Effector memory CD8-positive, alpha-beta T cell (primary cell): ENCODE measurements at regions not wholly inside any gene's neighbourhood (a gene's known extent, or its start where the extent isn't known, plus 50 kb on each side); places are given as distances from the start of the nearest gene placed in this dataset.

Experiments used
- ATAC-seq: fragments of 150-1000 bp; cut with Tn5 transposase; replicated peaks from 2 replicates; pipeline ENCODE4 v1.10.0; 2021; ENCODE audit warnings: mild to moderate bottlenecking, moderate library complexity
- DNase-seq, 3 experiments: peaks; one replicate each; pipeline ENCODE4 v3.0.0; 2021
- H3K27ac Mint-ChIP-seq, 2 donors: one replicate each; pipeline ENCODE4 v1.8.0; 2022; ENCODE audit warnings: mild to moderate bottlenecking in 2 of 2, mixed read lengths in 2 of 2, moderate library complexity in 2 of 2
- H3K27me3 Mint-ChIP-seq, 2 donors: one replicate each; pipeline ENCODE4 v1.8.0; 2022; ENCODE audit warnings: mixed read lengths in 2 of 2
- H3K36me3 Mint-ChIP-seq: one replicate; pipeline ENCODE4 v1.8.0; 2022; ENCODE audit warnings: mild to moderate bottlenecking, moderate library complexity, mixed read lengths; ENCODE audit not compliant: insufficient read depth
- H3K4me1 Mint-ChIP-seq, 2 donors: one replicate each; pipeline ENCODE4 v1.8.0; 2022; ENCODE audit warnings: low read depth in 2 of 2, mixed read lengths in 2 of 2
- H3K4me3 Mint-ChIP-seq, 2 donors: one replicate each; pipeline ENCODE4 v1.8.0; 2022; ENCODE audit warnings: mild to moderate bottlenecking in 2 of 2, mixed read lengths in 2 of 2, moderate library complexity in 2 of 2
- H3K9me3 Mint-ChIP-seq, 2 donors: one replicate each; pipeline ENCODE4 v1.8.0; 2022; ENCODE audit warnings: mixed read lengths in 2 of 2

DNA sequence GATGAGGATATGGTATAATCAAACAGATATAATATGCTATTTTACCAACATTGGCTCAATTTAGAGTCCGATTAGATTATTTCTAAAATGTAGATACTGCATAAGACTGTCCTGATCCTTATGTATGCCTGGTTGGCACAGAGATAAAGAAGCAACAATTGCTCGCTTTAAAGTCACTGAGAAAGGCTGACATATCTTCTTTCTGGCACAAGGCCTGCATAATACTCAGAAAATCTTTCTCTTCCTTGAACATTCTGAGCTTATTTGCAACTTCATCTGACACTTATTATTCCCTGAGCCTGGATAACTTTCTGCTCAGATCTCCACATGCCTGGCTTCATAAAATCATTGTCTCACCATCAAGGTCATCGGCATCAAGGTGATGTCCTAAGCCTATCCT is 219.3 kb upstream of the CDH9 start:
- Mint-ChIP-seq H3K4me1 (no peaks in the 10 kb centered on the region), H3K27me3 (no peaks in the 10 kb centered on the region), H3K9me3 (peaks cover 5 to 7% of the 10 kb centered on the region in 2 donors), H3K27ac (no peak overlapping the region), H3K4me3 (no peak overlapping the region), H3K36me3 (no peaks in the 10 kb centered on the region)
- DNase-seq = no peak
- no peak for ATAC-seq

DNA sequence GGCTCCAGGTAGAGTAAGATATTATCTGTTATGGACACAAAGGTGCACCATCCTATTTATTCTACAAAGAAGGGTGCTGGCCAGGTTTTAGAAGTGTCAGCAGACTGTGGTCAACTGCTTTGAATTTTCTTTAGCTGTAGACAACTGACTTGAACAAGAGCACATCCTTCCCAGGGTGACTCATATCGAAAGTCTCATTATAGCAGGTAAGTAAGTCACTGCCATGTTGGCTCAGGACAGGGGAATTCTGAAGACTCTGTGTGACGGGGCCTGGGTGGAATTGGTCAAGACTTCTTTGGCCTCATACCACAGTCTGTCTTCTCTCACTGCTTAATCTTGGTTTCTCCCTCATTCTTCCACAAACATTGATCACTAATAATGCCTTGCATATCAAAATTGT is 214.5 kb upstream of the CDH9 start:
- H3K4me1 Mint-ChIP-seq = no peaks in the 10 kb centered on the region
- no peak overlapping the region for H3K27ac Mint-ChIP-seq
- ATAC-seq (no peak), DNase-seq (no peak)
- no peaks in the 10 kb centered on the region for H3K36me3 Mint-ChIP-seq
- H3K4me3 Mint-ChIP-seq = no peak overlapping the region
- peaks cover 2% of the 10 kb centered on the region in 2 donors for H3K9me3 Mint-ChIP-seq
- no peaks in the 10 kb centered on the region for H3K27me3 Mint-ChIP-seq

DNA sequence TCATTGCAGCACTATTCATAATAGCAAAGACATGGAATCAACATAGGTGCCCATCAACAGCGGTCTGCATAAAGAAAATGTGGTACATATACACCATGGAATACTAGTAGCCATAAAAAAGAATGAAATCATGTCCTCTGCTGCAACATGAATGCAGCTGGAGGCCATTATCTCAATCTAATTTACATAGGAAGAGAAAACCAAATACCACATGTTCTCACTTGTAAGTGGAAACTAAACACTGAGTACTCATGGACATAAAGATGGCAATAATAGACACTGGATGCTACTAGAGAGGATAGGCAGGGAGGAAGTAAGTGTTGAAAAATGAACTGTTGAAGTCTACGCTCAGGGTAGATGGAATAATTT is 203.9 kb upstream of the CDH9 start:
- Mint-ChIP-seq H3K9me3 (peaks cover 5 to 14% of the 10 kb centered on the region in 2 donors), H3K27ac (no peak overlapping the region)
- no peak for ATAC-seq

DNA sequence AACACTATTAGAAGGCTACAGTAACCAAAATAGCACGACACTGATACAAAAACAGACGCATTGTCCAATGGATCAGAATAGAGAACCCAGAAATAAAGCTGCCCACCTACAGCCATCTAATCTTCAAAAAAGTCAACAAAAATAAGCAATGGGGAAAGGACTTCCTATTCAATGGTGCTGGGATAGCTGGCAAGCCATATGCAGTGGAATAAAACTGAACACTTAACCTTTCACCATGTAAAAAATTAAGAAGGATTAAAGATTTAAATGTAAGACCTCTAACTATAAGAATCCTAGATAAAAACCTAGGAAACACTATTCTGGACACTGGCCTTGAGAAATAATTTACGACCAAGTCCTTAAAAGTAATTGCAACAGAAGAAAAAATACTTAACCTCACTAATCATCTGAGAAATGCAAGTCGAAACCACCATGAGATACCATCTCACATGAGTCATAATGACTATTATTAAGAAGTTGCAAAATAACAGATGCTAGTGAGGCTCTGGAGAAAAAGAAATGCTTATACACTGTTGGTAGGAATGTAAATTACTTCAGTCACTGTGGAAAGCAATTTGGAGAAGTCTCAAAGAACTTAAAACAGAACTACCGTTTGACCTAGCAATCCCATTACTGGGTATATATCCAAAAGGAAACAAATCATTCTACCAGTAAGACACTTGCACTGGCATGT is 203.3 kb upstream of the CDH9 start:
- DNase-seq = no peak

More for the DNA sequence above, 203.9 kb upstream of the CDH9 start:
- H3K36me3 Mint-ChIP-seq = no peaks in the 10 kb centered on the region
- H3K4me3 Mint-ChIP-seq = no peak overlapping the region
- DNase-seq = no peak
- H3K4me1 Mint-ChIP-seq = no peaks in the 10 kb centered on the region
- no peaks in the 10 kb centered on the region for H3K27me3 Mint-ChIP-seq

DNA sequence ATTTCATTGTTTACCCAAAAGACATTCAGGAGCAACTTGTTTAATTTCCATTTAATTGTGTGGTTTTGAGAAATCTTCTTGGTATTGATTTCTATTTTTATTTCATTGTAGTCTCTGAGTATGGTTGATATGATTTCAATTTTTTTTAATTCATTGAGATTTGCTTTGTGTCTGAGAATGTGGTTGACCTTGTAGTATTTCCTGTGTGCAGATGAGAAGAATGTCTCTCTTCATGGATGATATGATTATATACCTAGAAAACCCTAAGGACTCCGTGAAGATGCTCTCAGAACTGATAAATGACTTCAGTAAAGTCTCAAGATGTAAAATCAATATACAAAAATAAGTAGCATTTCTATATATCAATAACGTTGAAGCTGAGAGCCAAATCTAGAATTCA is 202.4 kb upstream of the CDH9 start:
- no peak for DNase-seq
- H3K9me3 Mint-ChIP-seq = peaks cover 5 to 14% of the 10 kb centered on the region in 2 donors
- no peak overlapping the region for H3K27ac Mint-ChIP-seq
- no peaks in the 10 kb centered on the region for H3K27me3 Mint-ChIP-seq
- ATAC-seq = no peak
- H3K4me3 Mint-ChIP-seq = no peak overlapping the region
- no peaks in the 10 kb centered on the region for H3K36me3 Mint-ChIP-seq
- no peaks in the 10 kb centered on the region for H3K4me1 Mint-ChIP-seq

More for the DNA sequence above, 203.3 kb upstream of the CDH9 start:
- no peak overlapping the region for H3K4me3 Mint-ChIP-seq
- no peaks in the 10 kb centered on the region for H3K27me3 Mint-ChIP-seq
- no peak overlapping the region for H3K27ac Mint-ChIP-seq
- H3K36me3 Mint-ChIP-seq = no peaks in the 10 kb centered on the region
- ATAC-seq = no peak
- no peaks in the 10 kb centered on the region for H3K4me1 Mint-ChIP-seq
- H3K9me3 Mint-ChIP-seq = peaks cover 5 to 14% of the 10 kb centered on the region in 2 donors

DNA sequence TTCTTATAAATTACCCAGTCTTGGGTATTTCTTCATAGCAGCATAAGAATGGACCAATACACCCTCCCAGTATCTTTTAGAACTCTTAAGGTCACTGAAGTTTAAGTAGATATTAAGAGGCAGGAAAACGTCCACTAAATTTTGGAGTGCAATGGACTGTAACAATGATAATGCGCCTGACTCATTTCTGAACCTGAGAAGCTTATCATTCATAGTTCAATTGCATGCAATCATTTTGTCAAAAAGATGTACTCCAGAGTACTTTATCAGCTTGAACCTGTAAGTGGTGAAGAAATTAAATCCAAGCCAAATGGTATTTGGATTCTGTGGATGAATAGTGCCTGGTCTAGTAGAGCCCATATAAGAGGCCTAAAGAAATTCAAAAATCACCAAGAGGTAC is 196.5 kb upstream of the CDH9 start:
- Mint-ChIP-seq H3K4me3 (no peak overlapping the region), H3K36me3 (no peaks in the 10 kb centered on the region), H3K27ac (no peak overlapping the region), H3K27me3 (no peaks in the 10 kb centered on the region), H3K4me1 (no peaks in the 10 kb centered on the region), H3K9me3 (peaks cover 0 to 2% of the 10 kb centered on the region in 2 donors)
- ATAC-seq = no peak
- no peak for DNase-seq

DNA sequence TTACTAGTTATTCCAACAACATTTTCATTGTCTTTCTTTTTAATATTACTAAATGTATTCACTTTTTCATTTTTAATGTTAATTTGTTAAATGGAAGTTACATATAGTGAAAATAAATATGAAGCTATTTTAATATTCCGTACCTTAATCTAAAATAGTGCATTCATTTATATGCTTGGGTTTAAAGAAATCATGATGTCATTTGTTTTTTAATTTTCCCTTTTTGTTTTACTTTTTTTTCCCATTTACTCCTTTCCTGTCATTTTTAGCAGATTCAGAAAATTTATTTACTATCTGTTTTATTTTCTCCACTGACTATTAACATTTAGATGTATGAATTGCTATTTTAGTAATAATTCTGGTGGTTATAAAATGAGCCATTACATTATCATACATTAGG is 183.0 kb upstream of the CDH9 start:
- no peak for ATAC-seq
- Mint-ChIP-seq H3K9me3 (peaks cover 5 to 28% of the 10 kb centered on the region in 2 donors), H3K27me3 (no peaks in the 10 kb centered on the region), H3K4me3 (no peak overlapping the region), H3K27ac (no peak overlapping the region), H3K4me1 (no peaks in the 10 kb centered on the region), H3K36me3 (no peaks in the 10 kb centered on the region)
- no peak for DNase-seq

DNA sequence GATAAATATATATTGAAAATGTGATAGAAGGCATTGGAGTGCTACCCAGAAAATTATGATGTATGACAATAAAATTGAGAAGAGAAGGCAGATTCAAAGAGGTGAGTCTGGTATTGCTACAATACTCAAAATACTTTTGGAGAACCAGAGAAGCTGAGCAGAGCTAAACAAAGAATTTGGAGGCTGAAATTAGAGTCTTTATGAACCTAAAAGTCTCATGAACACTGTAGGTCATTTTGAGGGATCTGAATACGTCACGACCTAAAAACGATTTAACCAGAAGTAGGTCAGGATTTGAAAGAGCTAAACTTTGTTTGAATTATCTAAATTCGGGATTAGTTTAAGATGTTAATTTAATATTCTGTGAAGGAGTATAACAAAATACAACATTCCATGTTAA is 182.4 kb upstream of the CDH9 start:
- DNase-seq (no peak), ATAC-seq (no peak)
- Mint-ChIP-seq H3K9me3 (peaks cover 5 to 21% of the 10 kb centered on the region in 2 donors), H3K4me1 (no peaks in the 10 kb centered on the region), H3K27ac (no peak overlapping the region), H3K36me3 (no peaks in the 10 kb centered on the region), H3K4me3 (no peak overlapping the region), H3K27me3 (no peaks in the 10 kb centered on the region)

DNA sequence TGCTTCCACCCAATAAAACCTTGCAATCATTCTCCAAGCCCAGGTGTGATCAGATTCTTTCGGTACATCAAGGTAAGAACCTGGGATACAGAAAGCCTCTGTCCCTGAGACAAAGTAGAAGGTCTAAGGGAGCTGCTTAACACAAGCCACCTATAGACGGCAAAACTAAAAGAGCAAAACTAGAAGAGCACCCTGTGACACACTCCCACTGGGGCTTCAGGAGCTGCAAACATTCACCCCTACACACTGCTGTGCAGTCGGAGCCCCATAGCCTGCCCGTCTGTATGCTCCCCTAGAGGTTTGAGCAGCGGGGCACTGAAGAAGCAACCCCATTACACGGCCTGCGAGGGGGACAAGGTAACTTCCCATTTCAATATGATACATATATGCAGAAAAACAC is 179.6 kb upstream of the CDH9 start:
- H3K4me3 Mint-ChIP-seq = no peak overlapping the region

DNA sequence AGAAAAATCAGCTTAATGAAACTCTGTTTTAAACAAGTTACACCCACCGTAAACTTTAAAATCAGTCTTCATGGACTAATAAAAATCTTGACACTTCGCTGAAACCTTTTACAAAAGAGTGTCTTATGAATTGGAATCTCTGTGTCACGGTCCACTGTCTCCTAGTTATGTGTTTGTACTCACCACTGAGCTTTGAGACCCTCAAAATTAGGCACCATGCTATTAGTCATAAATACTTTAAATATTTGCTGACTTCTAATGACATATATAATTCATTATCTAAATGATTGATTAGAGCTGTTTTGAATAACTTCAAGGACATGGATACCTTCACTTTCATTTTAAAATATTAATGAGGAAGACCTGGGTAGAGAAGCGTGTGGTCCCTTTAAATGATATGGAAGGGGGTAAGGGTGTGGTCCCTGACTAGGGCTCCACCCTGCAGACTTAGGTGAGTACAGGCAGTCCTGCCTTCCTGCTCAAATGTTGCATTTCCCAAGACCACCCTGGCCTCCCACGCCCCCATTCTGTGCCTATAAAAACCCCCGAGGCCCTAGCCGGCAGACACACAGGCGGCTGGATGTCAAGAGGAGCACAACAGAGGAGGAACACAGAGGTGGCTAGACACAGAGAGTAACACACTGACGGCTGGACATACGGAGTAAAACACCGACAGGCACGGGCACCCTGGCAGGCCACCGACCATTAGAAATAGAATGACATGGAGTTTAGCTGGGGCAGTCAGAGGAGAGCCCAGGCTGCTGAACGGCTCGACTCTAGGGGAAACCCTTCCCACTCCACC is 179.0 kb upstream of the CDH9 start:
- no peak overlapping the region for H3K27ac Mint-ChIP-seq
- no peaks in the 10 kb centered on the region for H3K36me3 Mint-ChIP-seq
- no peak overlapping the region for H3K4me3 Mint-ChIP-seq
- peaks cover 3 to 19% of the 10 kb centered on the region in 2 donors for H3K9me3 Mint-ChIP-seq
- ATAC-seq (no peak), DNase-seq (no peak)
- H3K27me3 Mint-ChIP-seq = no peaks in the 10 kb centered on the region
- H3K4me1 Mint-ChIP-seq = no peaks in the 10 kb centered on the region

More for the DNA sequence above, 179.6 kb upstream of the CDH9 start:
- H3K9me3 Mint-ChIP-seq = peaks cover 5 to 19% of the 10 kb centered on the region in 2 donors
- ATAC-seq (no peak), DNase-seq (no peak)
- H3K4me1 Mint-ChIP-seq = no peaks in the 10 kb centered on the region
- no peak overlapping the region for H3K27ac Mint-ChIP-seq
- no peaks in the 10 kb centered on the region for H3K36me3 Mint-ChIP-seq
- no peaks in the 10 kb centered on the region for H3K27me3 Mint-ChIP-seq

DNA sequence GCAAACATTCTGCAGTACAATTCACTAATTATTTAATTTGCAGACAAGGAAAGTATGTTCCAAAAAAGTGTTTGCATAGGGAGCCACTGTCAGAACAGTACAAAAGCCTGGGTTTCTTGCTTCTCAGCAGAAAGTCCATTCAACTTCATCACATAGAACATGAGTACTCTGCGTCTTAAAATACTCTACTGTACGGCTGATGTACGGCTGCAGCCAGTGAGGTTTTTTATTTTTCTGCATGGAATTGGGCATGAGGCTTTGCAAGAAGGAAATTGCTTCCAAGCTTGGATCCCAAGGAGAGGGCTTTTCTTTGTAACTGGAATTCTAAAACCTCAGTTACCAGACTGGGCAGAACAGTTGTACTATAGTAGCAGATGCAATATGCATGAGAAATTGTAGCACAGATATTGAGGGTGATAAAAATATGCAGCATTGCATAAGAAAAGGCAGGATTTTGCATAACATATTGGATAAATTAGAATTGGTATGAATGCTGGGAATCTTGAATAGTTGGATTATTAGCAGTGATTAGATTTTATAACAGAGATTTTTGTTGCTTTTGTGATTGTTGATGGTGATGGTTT is 178.1 kb upstream of the CDH9 start:
- Mint-ChIP-seq H3K27me3 (no peaks in the 10 kb centered on the region), H3K4me3 (no peak overlapping the region), H3K27ac (no peak overlapping the region)

DNA sequence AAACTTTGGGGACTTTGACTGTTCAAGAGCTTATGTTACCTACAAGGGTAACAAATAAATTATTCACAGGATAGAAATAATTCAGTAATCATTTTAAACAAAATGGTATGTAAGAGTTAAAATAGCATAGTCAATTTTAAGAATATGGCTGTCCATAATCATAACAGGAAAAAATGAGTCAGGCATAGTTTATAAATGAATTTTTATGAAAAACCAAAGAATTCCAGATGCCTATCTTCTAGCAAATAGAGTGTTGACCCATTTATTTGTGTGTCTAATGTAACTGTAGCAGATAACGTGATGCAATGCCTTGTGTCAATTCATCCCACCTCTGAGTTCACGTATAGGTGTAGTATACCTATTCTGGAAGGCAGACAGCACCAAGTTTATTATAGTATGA is 169.7 kb upstream of the CDH9 start:
- ATAC-seq (no peak), DNase-seq (no peak)
- no peaks in the 10 kb centered on the region for H3K4me1 Mint-ChIP-seq
- H3K9me3 Mint-ChIP-seq = peaks cover 0 to 6% of the 10 kb centered on the region in 2 donors
- no peak overlapping the region for H3K27ac Mint-ChIP-seq
- H3K4me3 Mint-ChIP-seq = no peak overlapping the region
- H3K27me3 Mint-ChIP-seq = no peaks in the 10 kb centered on the region
- H3K36me3 Mint-ChIP-seq = no peaks in the 10 kb centered on the region

More for the DNA sequence above, 178.1 kb upstream of the CDH9 start:
- ATAC-seq = no peak
- H3K9me3 Mint-ChIP-seq = peaks cover 3 to 19% of the 10 kb centered on the region in 2 donors
- DNase-seq = no peak
- H3K36me3 Mint-ChIP-seq = no peaks in the 10 kb centered on the region
- no peaks in the 10 kb centered on the region for H3K4me1 Mint-ChIP-seq

DNA sequence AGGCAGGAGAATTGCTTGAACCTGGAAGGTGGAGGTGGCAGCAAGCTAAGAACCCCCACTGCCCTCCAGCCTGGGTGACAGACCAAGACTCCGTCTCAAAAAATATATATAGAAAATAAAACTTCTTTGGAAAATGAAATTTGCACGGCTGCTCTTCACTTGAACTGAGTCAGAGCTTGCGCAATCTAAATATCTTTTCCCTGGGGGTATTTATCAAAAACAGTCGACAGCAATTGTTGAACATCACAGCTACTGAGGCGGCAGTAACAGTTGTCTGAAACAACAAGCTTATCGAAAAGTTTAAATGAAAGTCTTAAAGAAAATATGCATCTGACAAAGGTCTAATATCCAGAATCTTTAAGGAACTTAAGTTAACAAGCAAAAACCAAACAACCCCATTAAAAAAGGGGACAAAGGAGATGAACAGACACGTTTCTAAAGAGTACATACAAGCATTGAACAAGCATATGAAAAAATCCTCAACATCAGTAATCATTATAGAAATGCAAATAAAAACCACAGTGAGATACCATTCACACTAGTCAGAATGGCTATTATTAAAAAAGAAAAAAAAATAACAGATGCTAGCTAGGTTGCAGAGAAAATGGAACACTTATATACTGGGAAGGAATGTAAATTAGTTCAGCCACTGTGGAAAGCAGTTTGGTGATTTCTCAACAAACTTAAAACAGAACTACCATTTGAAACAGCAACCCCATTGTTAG is 153.6 kb upstream of the CDH9 start:
- ATAC-seq = no peak
- peaks cover 4 to 7% of the 10 kb centered on the region in 2 donors for H3K9me3 Mint-ChIP-seq
- no peaks in the 10 kb centered on the region for H3K27me3 Mint-ChIP-seq
- no peak overlapping the region for H3K27ac Mint-ChIP-seq
- no peak overlapping the region for H3K4me3 Mint-ChIP-seq
- H3K36me3 Mint-ChIP-seq = no peaks in the 10 kb centered on the region
- DNase-seq = no peak
- no peaks in the 10 kb centered on the region for H3K4me1 Mint-ChIP-seq
